SU-DHL-6 (cell line): ENCODE measurements at regions not wholly inside any gene's neighbourhood (a gene's known extent, or its start where the extent isn't known, plus 50 kb on each side); places are given as distances from the start of the nearest gene placed in this dataset.

Experiments
- H2AFZ ChIP-seq: fragments of 200-600 bp; sonication (generic); 2 replicates; pipeline ENCODE4 v1.6.1; 2014; ENCODE audit warnings: low read depth, mild to moderate bottlenecking, moderate library complexity, mixed read lengths, antibody characterized with exemption, low read length; ENCODE audit not compliant: severe bottlenecking
- H3F3A ChIP-seq: fragments of 200-600 bp; shearing (Covaris generic); 2 replicates; pipeline ENCODE4 v1.6.0; 2016; ENCODE audit warnings: antibody characterized with exemption, mild to moderate bottlenecking; ENCODE audit not compliant: insufficient read depth
- H3K27ac ChIP-seq: fragments of 200-600 bp; sonication (generic); 2 replicates; pipeline ENCODE4 v1.5.1; 2016; ENCODE audit warnings: low read depth, mild to moderate bottlenecking, low read length, moderate library complexity, mixed read lengths
- H3K27me3 ChIP-seq: fragments of 200-600 bp; sonication (generic), shearing (Covaris generic); 2 replicates; pipeline ENCODE4 v1.6.0; 2014; ENCODE audit warnings: mild to moderate bottlenecking, low read length
- H3K36me3 ChIP-seq: fragments of 200-600 bp; sonication (generic); 2 replicates; pipeline ENCODE4 v1.6.1; 2014; ENCODE audit warnings: mild to moderate bottlenecking, low read length, mixed read lengths
- H3K4me2 ChIP-seq: fragments of 300-600, 200-600 bp; shearing (Covaris generic), sonication (generic); 2 replicates; pipeline ENCODE4 v1.6.0; 2014; ENCODE audit warnings: low read length, low read depth, mild to moderate bottlenecking; ENCODE audit not compliant: poor library complexity, severe bottlenecking
- H3K4me3 ChIP-seq: fragments of 200-600 bp; sonication (generic); 2 replicates; pipeline ENCODE4 v1.5.1; 2014; ENCODE audit warnings: antibody characterized with exemption, low read length, mild to moderate bottlenecking, mixed read lengths; ENCODE audit not compliant: insufficient read depth, poor library complexity, severe bottlenecking
- H3K79me2 ChIP-seq: fragments of 200-600 bp; sonication (generic); 2 replicates; pipeline ENCODE4 v1.6.1; 2014; ENCODE audit warnings: mild to moderate bottlenecking, low read length, moderate library complexity; ENCODE audit not compliant: insufficient read depth
- H3K9ac ChIP-seq: fragments of 200-600 bp; sonication (generic); 2 replicates; pipeline ENCODE4 v1.7.0; 2014; ENCODE audit warnings: mild to moderate bottlenecking, low read length
- H3K9me2 ChIP-seq: fragments of 200-600 bp; sonication (generic); replicated peaks from 2 replicates; pipeline ENCODE4 v1.6.1; 2014; ENCODE audit warnings: low read length; ENCODE audit not compliant: insufficient read depth
- H3K9me3 ChIP-seq: fragments of 200-600 bp; sonication (generic); 2 replicates; pipeline ENCODE4 v1.6.1; 2014; ENCODE audit warnings: low read length, mixed read lengths; ENCODE audit not compliant: insufficient read depth
- H4K20me1 ChIP-seq: fragments of 200-600 bp; sonication (generic); 2 replicates; pipeline ENCODE4 v1.6.1; 2014; ENCODE audit warnings: low read depth, mild to moderate bottlenecking, antibody characterized with exemption, low read length, moderate library complexity, mixed read lengths
- EZH2phosphoT487 ChIP-seq: fragments of 200-600 bp; sonication (generic), shearing (Covaris generic); conservative IDR thresholded peaks from 2 replicates; pipeline ENCODE4 v1.6.1; 2018; ENCODE audit warnings: mild to moderate bottlenecking, antibody characterized with exemption, low read length, moderate library complexity, mixed read lengths
- TF ChIP-seq, protein P1 (sequence below): fragments of 200-600 bp; sonication (generic); IDR thresholded peaks from one replicate; pipeline ENCODE4 v1.5.1; 2017; ENCODE audit warnings: antibody characterized with exemption, mild to moderate bottlenecking, low read length, moderate library complexity; ENCODE audit not compliant: insufficient read depth, poor library complexity, severe bottlenecking

DNA sequence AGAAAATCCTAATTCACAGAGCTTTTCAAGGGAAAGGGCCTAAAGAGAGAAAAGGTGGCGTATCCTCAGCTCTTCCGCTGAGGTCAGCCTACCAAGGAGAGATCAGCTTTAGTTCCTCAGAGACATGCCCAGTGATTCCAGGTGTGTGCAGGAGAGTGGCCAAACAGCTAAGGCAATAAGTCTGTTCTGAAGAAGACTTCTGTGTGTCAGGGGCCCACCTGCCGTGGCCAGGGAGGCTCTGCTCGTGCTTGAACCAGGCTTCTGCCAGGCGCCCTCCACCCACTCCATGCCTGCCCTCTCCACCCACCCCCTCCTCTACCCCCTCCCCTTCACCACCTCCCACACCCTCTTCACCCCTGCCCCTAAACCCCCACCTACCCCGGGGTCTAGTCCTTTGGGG is 67.4 kb upstream of the ARMC2 start:
- TF ChIP-seq EZH2phosphoT487, result no peak
- TF ChIP-seq, protein P1, sequence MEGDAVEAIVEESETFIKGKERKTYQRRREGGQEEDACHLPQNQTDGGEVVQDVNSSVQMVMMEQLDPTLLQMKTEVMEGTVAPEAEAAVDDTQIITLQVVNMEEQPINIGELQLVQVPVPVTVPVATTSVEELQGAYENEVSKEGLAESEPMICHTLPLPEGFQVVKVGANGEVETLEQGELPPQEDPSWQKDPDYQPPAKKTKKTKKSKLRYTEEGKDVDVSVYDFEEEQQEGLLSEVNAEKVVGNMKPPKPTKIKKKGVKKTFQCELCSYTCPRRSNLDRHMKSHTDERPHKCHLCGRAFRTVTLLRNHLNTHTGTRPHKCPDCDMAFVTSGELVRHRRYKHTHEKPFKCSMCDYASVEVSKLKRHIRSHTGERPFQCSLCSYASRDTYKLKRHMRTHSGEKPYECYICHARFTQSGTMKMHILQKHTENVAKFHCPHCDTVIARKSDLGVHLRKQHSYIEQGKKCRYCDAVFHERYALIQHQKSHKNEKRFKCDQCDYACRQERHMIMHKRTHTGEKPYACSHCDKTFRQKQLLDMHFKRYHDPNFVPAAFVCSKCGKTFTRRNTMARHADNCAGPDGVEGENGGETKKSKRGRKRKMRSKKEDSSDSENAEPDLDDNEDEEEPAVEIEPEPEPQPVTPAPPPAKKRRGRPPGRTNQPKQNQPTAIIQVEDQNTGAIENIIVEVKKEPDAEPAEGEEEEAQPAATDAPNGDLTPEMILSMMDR, result no peak
- H3K9me3 ChIP-seq, result no peaks in the 10 kb centered on the region
- no peak overlapping the region for H3K27ac ChIP-seq
- no peak overlapping the region for H3K9ac ChIP-seq
- H3K4me3 ChIP-seq, result no peak overlapping the region
- no peak overlapping the region for H2AFZ ChIP-seq
- H3K36me3 ChIP-seq, result no peaks in the 10 kb centered on the region
- H3F3A ChIP-seq, result no peaks in the 10 kb centered on the region
- no peaks in the 10 kb centered on the region for H4K20me1 ChIP-seq
- H3K79me2 ChIP-seq, result no peaks in the 10 kb centered on the region
- H3K27me3 ChIP-seq, result no peaks in the 10 kb centered on the region
- H3K9me2 ChIP-seq, result no peaks in the 10 kb centered on the region
- no peak overlapping the region for H3K4me2 ChIP-seq

DNA sequence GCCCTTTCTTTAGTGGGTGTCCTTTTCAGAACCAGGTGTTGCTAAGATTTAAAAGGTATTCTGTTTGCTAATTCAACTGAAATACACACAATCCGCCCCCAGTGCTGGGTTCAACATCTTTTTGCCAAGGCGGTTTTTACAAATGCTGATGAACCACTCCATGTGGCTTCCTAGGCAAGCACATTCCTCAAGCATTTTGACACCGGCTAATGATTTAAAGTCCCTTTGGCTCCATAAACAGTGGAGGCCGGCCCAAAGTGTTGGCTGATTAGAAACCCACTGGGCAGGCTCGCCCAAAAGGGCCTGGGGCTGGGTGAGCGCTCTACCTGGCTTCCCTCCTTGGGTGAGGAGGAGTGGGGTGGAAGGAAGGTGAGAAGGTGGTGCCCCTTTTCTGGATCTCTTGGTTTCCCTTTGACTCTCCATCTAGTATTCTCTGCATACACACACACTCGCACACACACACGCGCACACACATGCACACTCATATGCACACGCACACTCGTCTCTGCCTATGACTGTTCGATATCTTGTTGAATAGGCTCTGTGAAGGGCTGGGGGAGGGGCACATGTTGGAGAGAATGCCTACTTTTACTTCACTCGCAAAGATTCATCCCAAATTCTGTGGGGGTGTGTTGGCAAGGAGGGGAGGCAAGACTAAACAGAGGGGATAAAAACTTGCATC is 66.7 kb upstream of the ARMC2 start:
- Histone ChIP-seq H3K4me2 (no peak overlapping the region), H3K79me2 (no peaks in the 10 kb centered on the region), H3K9me3 (no peaks in the 10 kb centered on the region), H3K4me3 (no peak overlapping the region), H3K9ac (no peak overlapping the region), H3F3A (no peaks in the 10 kb centered on the region), H3K9me2 (no peaks in the 10 kb centered on the region), H4K20me1 (no peaks in the 10 kb centered on the region), H3K27ac (no peak overlapping the region), H2AFZ (no peak overlapping the region), H3K36me3 (no peaks in the 10 kb centered on the region), H3K27me3 (no peaks in the 10 kb centered on the region)
- no peak for TF ChIP-seq EZH2phosphoT487
- TF ChIP-seq, protein P1, result no peak

DNA sequence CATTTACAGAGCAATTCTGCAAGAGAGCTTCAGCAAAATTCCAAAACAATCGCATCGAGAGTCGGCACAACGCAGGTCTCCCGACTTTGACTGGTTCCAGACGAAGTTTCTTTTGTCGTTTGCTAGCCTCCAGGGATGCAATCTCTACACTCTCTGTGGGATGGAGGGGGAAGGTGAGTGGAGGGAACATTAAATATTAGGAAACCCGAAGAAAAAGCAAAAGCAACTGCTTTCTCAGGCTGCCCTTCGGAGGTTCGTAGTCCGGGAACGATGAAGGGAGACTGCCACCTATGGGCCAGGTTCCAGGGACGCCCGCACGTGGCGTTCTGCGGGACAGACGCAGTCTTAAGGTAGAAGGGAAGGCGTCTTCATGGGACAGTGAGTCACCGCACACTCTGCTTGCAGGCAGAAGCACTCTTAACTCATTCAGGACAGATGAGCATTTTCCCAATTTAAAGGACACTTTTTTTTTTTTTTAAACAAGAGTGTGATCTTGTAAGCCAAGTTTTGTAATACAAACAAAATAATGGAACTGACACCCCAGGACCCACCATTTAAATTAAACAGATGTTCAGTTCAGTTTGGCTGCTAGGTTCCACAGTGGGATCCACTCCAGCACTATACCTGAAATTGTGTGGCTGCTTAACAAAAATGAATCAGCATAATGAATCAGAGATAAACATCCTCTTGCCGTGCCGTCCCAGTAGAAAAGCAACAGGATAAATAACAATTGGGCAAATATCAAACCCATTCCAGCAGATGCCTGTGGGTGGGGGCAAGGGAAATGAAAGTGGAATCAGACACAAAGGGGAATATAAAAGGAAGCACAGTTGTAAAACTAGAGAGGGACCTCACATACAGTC is 65.8 kb upstream of the ARMC2 start:
- Histone ChIP-seq H3K36me3 (no peaks in the 10 kb centered on the region), H3K9me3 (no peaks in the 10 kb centered on the region), H3K27ac (no peak overlapping the region), H2AFZ (no peak overlapping the region), H3K4me2 (peak overlapping the region; percentile 40), H3K9me2 (no peaks in the 10 kb centered on the region), H3F3A (no peaks in the 10 kb centered on the region), H3K79me2 (no peaks in the 10 kb centered on the region), H4K20me1 (no peaks in the 10 kb centered on the region), H3K4me3 (no peak overlapping the region), H3K27me3 (no peaks in the 10 kb centered on the region), H3K9ac (no peak overlapping the region)
- TF ChIP-seq, protein P1, result peak; percentile 60
- no peak for TF ChIP-seq EZH2phosphoT487
